Mucosa of gallbladder (tissue), 1 donor: ENCODE measurements at regions not wholly inside any gene's neighbourhood (a gene's known extent, or its start where the extent isn't known, plus 50 kb on each side); places are given as distances from the start of the nearest gene placed in this dataset.
"Not testable (repeated sequence)": the region's sequence is repeated elsewhere in the genome, so short reads cannot be mapped to it uniquely, and the experiment has no call there.

Experiments used
- DNase-seq: peaks from one replicate; pipeline ENCODE4 v3.0.0-alpha.2; 2020; ENCODE audit warnings: low spot score
- donor health status: DM: no; HTN: no; CAD: no.

- no peak for DNase-seq
Observed at GRCh38 chr18:1483385-1483784, 578.7 kb downstream of the ADCYAP1 start.

- DNase-seq, result no peak
Observed at GRCh38 chr18:1487457-1487856, 582.8 kb downstream of the ADCYAP1 start.

DNA sequence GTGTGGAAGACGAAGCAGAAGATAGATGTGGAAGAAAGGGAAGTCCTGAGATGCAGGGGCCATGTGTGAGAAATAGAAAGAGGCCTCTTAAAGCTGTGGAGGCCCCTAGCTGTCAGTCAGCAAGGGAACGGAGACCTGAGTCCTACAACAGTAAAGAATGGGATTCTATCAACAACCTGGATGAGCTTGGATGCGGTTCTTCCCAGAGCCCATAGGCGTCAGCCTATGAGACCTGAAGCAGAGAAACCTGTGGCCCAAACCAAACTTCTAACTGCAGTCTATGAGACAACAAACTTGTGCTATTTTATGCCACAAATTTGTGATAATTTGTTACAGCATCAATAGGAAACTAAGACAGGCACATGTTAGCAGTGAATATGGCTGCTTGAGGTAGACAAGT, 583.7 kb downstream of the ADCYAP1 start:
- DNase-seq, result no peak

DNA sequence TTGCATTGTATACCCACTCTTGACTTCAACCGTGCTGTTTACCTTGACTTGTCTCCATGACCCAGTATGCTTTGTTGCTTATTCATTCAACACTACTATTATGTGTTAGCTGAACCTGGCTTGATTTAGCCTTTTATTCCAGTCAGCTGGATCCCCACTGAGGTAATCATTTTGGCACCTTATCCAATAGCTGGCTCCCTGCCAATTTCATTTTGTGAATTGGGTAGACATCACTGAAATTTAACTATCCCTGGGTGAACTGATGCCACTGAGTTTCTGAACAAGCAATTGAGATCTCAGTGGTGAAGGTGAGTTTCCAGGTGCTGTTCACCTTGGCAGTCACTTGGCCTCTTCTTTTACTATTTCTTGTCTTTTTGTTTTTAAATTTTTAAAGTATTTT, 584.3 kb downstream of the ADCYAP1 start:
- no peak for DNase-seq

DNA sequence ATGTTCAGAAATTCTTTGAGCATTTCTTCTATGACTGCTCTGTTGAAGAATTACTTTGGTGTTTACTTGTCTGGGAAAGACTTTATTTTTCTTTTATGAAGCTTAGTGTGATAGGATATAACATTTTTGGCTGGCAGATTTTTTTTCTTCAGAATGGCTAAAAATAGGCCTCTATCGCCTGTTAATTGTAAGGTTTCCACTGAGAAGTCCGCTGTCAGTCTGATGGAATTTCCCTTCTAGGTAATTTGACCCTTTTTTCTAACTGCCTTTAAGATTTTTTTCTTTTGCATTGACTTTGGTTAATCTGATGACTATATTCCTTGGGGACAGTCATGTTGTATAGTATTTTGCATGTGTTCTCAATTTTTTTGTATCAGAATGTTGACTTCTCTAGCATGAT, 590.7 kb downstream of the ADCYAP1 start:
- no peak for DNase-seq

GRCh38 chr18:1496096-1496495, 591.4 kb downstream of the ADCYAP1 start:
- no peak for DNase-seq

DNA sequence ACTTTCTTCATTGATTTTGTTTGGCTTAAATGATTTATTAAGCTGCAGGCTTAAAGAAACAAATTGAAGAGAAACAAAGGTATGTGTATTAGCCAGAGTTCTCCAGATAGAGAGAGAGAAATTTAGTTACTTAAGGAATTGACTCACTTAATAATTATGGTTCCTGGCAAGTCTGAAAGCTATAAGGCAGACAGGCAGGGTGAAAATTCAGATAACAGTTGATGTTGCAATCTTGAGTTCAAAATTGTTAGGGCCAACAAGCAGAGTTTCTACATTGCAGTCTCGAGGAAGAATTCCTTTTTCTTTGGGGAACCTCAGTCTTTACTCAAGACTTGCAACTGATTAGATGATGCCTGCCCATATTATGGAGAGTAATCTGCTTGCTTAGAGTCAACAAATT, 593.5 kb downstream of the ADCYAP1 start:
- no peak for DNase-seq

- DNase-seq, result no peak
Observed at GRCh38 chr18:1499265-1499664, 594.6 kb downstream of the ADCYAP1 start.

- no peak for DNase-seq
Observed at GRCh38 chr18:1503847-1504246, 599.2 kb downstream of the ADCYAP1 start.

DNA sequence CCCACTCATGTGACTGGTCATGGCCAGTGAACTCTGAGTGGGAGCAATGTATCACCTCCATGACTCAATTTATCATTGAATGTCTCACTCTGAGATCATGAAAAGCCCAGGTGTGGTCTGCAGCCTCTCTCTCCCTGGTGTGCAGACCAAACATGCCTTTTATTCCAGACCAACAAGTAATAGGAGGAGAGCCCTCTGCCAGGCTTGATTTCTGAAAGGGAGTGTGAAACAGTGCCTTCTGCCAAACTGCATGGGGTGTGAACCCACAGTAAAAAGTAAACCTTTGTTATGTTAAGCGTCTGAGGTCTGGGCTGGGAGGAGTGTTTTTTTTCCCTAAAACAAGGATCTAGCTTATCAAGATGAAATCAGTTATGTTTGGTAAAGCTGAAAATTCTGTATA, 601.2 kb downstream of the ADCYAP1 start:
- DNase-seq, result no peak

DNA sequence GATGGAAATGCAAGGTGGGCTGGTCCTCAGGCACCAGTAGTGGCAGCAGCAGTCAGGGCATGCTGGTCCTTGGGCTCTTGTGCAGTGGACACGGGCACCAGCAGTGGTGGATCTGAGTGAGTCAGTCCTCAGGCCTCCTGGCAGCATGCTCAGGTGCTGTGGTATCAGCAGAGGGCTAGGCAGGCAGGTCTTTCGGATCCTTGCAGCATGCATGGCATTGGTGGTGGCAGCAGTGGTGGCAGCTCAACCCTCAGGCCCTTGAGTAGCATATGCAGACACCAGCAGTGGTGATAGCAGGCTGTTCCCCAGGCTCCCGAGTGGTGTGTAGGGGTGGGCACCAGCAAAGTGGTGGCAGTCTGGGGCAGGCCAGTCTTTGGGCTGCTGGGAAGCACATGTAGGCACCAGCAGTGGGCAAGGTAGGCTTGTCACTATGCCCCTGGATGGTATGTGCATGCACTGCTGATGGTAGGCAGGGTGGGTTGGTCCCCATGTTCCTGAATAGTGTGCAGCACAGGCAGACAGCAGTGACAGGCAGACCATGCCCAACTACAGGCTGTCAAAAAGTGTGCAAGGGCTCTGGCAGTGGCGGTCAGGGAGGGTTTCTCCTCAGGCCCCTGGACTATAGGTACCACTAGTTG, 606.0 kb downstream of the ADCYAP1 start:
- no peak for DNase-seq

- DNase-seq, result no peak
Observed at GRCh38 chr18:1511619-1512311, 607.1 kb downstream of the ADCYAP1 start.

DNA sequence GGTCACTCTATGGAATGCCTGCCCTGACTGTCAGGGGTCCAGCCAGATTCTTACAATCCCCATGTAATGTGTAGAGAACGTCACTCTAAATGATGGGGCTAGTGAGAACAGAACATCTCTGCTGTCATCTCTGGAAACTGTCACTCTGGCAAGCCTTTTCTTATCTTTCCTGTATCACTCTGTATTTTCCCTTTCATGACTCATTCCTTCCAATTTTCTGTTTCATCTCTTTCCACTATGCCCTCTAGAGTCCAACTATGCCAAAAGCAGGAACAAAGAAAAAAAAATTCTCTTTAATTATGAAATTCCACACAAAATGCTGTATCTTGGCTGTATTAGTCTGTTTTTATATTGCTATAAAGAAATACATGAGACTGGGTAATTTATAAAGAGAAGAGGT, 608.8 kb downstream of the ADCYAP1 start:
- no peak for DNase-seq

DNA sequence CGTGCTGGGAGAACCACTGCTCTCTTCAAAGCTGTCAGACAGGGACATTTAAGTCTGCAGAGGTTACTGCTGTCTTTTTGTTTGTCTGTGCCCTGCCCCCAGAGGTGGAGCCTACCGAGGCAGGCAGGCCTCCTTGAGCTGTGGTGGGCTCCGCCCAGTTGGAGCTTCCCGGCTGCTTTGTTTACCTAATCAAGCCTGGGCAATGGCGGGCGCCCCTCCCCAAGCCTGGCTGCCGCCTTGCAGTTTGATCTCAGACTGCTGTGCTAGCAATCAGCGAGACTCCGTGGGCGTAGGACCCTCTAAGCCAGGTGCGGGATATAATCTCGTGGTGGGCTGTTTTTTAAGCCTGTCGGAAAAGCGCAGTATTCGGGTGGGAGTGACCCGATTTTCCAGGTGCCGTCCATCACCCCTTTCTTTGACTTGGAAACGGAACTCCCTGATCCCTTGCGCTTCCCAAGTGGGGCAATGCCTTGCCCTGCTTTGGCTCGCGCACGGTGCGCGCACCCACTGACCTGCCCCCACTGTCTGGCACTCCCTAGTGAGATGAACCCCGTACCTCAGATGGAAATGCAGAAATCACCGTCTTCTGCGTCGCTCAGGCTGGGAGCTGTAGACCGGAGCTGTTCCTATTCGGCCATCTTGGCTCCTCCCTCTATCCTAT, 617.0 kb downstream of the ADCYAP1 start:
- not testable (repeated sequence) for DNase-seq

DNA sequence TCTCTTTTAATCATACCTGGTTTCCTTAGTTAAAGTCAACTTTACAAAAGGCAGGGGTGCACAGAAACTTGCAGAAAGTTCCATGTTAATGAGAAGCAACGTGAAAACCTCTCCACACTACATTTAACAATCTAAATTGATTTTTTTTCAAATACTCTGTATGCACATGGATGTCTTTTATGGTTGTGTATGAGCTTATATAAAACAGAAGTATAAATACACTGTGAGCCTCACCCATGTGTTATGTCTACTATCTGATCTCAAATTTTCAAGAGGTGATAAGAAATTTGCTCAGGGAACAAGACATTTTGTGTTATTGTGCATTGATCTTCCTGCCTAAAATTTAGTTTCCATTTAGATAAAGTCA, 617.6 kb downstream of the ADCYAP1 start:
- DNase-seq, result no peak

DNA sequence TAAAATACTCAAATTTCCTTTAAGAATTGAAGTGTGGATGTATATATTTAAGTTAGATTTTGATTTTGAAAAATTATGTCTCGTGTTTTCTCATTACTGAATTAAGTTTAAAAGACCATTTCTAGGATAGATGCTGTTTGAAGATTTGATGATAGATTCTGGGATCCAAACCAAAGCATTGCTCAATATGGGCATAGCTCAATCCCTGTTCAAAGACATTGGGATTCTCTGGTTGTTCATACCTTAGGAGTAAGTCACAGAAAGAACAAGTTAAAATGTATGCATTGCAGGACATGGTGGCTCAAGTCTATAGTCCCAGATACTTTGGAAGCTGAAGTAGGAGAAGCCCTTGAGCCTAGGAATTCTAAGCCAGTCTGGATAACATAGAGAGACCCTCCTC, 622.3 kb downstream of the ADCYAP1 start:
- no peak for DNase-seq

GRCh38 chr18:1527805-1528204, 623.1 kb downstream of the ADCYAP1 start:
- DNase-seq, result no peak

- no peak for DNase-seq
Observed at GRCh38 chr18:1528447-1528846, 623.8 kb downstream of the ADCYAP1 start.

- no peak for DNase-seq
Observed at GRCh38 chr18:1528964-1529509, 624.4 kb downstream of the ADCYAP1 start.

DNA sequence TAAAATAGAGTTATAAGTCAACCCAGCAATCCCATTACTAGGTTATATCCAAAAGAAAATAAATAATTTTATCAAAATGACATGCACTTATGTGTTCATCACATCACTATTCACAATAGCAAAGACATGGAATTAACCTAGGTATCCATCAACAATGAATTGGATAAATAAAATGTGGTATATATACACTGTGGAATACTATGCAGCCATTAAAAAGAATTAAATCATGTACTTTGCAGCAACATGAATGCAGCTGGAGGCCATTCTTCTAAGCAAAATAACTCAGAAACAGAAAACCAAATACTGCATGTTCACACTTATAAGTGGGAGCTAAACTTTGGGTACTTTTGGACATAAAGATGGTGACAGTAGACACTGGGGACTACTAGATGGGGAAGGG, 626.0 kb downstream of the ADCYAP1 start:
- DNase-seq, result no peak

DNA sequence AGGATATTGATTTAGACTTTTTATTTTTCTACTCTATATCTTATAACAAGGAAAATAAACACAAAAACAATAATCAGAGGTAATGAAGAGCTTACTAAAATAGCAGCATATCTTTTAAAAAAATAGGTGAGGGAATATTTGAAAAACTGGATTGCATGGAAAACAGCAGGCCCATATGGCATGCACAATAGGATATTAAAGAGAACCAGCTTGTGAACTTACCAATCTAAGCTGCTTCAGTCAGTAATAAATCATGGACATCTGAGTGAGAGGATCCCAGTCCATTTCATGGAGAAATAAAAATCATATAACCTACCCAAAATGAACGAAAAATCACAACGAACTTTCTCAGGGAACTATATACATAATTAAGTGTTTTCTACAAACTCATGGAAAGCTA, 634.6 kb downstream of the ADCYAP1 start:
- no peak for DNase-seq

GRCh38 chr18:1541478-1541877, 636.8 kb downstream of the ADCYAP1 start:
- DNase-seq, result no peak

DNA sequence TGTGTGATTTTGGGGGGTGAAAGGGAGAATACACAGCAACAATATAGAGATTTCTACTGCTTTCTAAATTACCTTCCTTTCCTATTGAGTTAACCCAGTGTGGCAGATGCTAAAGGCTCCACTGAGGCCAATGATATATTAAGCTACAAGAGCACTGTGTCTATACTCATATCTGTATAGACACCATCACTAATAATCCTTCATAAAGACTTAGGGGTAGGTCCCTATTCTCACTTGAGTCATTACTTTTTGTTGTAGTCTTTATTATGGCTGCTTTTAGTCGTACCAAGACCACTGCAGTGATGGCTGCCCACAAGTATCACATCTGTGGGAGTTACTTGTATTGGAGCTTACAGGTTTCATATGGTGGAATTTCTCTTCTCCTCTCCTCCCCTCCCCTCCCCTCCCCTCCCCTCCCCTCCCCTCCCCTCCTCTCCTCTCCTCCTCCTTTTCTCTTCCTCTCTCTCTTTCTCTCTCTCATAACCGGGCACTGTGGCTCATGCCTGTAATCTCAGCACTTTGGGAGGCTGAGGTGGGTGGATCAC, 637.6 kb downstream of the ADCYAP1 start:
- DNase-seq, result no peak
